Glomerular visceral epithelial cell (primary cell): ENCODE measurements at regions not wholly inside any gene's neighbourhood (a gene's known extent, or its start where the extent isn't known, plus 50 kb on each side); places are given as distances from the start of the nearest gene placed in this dataset.
"Not testable (repeated sequence)": the region's sequence is repeated elsewhere in the genome, so short reads cannot be mapped to it uniquely, and the experiment has no call there.

Experiments
- DNase-seq: peaks from one replicate; pipeline ENCODE4 v3.0.0-alpha.2; 2016; ENCODE audit errors: extremely low spot score

GRCh38 chr5:174794931-174795672 is 70.7 kb downstream of the MSX2 start:
- DNase-seq, result no peak

GRCh38 chr5:174793684-174794328 is 69.4 kb downstream of the MSX2 start:
- peak; percentile 41 for DNase-seq

- DNase-seq, result no peak
Observed at GRCh38 chr5:174793076-174793475, 68.7 kb downstream of the MSX2 start.

- DNase-seq, result not testable (repeated sequence)
Observed at GRCh38 chr5:174792265-174792664, 67.9 kb downstream of the MSX2 start.

GRCh38 chr5:174790906-174791305 is 66.5 kb downstream of the MSX2 start:
- no peak for DNase-seq

- no peak for DNase-seq
Observed at GRCh38 chr5:174789596-174789995, 65.2 kb downstream of the MSX2 start.

- DNase-seq, result no peak
Observed at GRCh38 chr5:174785120-174785680, 60.8 kb downstream of the MSX2 start.
